Fibroblast of villous mesenchyme (primary cell): ENCODE measurements at regions not wholly inside any gene's neighbourhood (a gene's known extent, or its start where the extent isn't known, plus 50 kb on each side); places are given as distances from the start of the nearest gene placed in this dataset.

ENCODE experiments used
- DNase-seq: peaks from one replicate; pipeline ENCODE4 v3.0.0-alpha.2; 2010; ENCODE audit warnings: low read depth
- H3K4me3 ChIP-seq: 2 replicates; pipeline ENCODE4 v1.5.1; 2011; ENCODE audit warnings: low read depth, mild to moderate bottlenecking, low read length
- TF ChIP-seq, protein P1 (sequence below): IDR thresholded peaks from 2 replicates; pipeline ENCODE4 v1.5.1; 2012; ENCODE audit warnings: low read depth, mild to moderate bottlenecking, low read length; ENCODE audit not compliant: insufficient read depth

DNA sequence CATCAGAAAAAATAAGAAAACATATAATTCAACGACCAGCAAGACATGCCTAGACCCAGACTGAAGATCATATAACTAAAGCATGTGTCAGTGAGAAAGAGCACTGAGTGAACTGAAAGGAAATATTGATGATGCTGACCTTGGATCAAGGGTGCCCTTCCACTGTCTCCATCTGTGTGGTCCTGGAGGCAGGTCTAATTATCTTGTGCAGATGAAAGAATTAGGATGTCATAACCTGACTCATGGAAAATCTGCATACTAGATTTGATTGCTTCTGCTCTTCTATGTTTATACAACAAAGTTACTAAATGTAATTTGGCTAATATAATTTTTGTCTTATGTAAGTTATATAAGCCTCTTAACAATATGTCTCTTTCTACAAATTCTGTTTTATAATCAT lies 264.6 kb upstream of the TGFBR2 start:
- no peak for DNase-seq
- TF ChIP-seq, protein P1, sequence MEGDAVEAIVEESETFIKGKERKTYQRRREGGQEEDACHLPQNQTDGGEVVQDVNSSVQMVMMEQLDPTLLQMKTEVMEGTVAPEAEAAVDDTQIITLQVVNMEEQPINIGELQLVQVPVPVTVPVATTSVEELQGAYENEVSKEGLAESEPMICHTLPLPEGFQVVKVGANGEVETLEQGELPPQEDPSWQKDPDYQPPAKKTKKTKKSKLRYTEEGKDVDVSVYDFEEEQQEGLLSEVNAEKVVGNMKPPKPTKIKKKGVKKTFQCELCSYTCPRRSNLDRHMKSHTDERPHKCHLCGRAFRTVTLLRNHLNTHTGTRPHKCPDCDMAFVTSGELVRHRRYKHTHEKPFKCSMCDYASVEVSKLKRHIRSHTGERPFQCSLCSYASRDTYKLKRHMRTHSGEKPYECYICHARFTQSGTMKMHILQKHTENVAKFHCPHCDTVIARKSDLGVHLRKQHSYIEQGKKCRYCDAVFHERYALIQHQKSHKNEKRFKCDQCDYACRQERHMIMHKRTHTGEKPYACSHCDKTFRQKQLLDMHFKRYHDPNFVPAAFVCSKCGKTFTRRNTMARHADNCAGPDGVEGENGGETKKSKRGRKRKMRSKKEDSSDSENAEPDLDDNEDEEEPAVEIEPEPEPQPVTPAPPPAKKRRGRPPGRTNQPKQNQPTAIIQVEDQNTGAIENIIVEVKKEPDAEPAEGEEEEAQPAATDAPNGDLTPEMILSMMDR: no peak
- H3K4me3 ChIP-seq: no peak overlapping the region

GRCh38 chr3:30342318-30343060 lies 263.9 kb upstream of the TGFBR2 start:
- peak; percentile 82 for DNase-seq
- no peak overlapping the region for H3K4me3 ChIP-seq
- TF ChIP-seq, protein P1: no peak

DNA sequence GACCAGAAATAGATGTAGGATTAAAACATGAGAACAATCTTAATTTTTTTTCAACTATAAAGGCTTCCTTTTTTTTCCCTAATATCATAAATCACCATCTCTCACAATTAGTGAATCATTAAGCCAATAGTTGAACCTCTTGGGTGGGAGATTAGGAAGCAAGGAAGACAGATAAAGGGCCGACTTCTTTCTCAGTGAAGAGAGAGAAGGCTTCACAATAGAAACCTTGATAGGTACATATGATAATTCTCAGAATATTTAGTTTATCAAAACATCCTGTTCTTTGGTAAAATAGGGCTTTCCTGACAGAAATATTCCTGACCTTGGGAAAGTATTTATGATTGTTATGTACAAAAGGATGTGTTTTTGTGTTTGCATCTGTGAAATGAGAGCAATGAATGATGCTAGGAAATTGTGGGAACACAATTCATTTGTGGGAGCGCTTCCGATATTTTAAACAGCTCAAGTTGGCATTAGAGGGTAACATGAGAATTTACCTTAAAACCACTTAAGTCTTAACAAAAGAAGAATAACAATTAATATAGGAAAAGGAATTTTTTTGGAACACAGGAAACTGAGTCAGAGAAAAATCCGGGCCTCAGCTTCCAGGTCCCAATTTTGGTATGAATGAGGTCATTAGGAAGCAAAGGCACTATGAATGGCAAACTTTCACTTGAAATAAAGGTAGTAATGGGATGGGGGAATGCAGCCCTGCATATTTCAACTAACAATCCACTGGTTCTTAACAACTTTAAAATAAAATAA lies 263.2 kb upstream of the TGFBR2 start:
- no peak overlapping the region for H3K4me3 ChIP-seq
- TF ChIP-seq, protein P1: no peak
- DNase-seq: no peak

GRCh38 chr3:30343861-30344260 lies 262.5 kb upstream of the TGFBR2 start:
- no peak overlapping the region for H3K4me3 ChIP-seq
- TF ChIP-seq, protein P1: no peak
- DNase-seq: no peak

DNA sequence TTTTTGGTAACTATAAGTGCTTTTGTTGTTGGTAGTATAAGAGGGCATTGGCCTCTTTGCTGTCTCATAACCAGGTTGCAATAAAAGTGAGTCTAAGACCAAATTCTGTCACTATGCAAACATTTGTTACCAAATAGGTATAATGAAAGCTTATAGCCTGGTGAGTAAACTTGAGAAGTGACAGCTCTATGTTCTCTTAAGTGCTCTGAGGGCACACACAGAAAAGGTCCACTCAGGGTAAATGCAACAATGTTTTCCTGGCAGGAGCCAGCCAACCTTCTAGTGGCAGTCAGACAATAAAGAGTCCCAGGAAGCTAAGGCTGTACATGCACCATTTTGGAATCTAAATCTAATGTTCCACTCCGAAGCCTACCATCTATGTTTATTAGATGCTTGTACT lies 262.1 kb upstream of the TGFBR2 start:
- no peak overlapping the region for H3K4me3 ChIP-seq
- DNase-seq: no peak
- TF ChIP-seq, protein P1: no peak

DNA sequence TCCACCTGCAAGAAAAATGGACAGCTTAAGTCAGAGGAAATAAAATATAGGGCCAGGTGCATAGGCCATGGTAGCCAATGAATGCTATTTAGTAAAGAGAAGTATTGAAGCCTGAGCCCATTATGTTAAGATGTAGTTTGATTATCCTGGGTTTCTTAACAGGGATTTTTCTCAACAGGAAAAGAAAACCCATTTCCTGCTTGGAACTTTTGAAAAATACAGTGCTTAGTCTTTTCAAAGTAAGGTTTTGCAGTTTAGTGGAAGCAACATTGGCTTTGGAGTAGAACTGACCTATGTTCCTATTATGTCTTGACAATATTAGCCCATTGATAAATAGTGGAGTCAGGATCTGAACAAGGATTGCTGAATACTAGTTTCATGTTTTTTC lies 259.5 kb upstream of the TGFBR2 start:
- TF ChIP-seq, protein P1: no peak
- no peak overlapping the region for H3K4me3 ChIP-seq
- no peak for DNase-seq
